ENCODE measurements at regions not wholly inside any gene's neighbourhood (a gene's known extent, or its start where the extent isn't known, plus 50 kb on each side); places are given as distances from the start of the nearest gene placed in this dataset.

DNA sequence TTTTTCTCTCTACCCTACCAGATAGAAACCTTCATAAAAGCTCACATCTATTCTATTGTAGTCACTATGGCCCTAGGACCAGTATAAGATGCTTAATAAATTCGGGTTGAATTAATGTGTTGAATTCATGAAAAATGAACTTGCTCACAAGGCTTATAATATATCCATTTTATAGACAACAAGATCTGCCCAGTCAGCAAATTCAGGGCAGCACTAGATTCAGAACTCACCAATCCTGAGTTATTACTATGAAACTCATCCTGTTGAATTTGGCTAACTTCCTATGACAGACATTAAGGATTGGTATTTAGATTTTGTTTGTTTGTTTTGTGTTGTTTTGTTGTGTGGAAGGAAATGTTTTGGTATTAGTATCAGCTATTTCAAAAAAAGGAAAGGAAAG is 143.6 kb upstream of the CCNG1 start:
- no peak overlapping the region for H3K4me3 ChIP-seq (ENCODE audit: low read depth, low read length)
- in situ Hi-C loops (cut with HindIII; ENCODE audit: low pct_ligation_motif_present, low sequenced_read_pairs), result no loop called here
- H3K27me3 ChIP-seq (replicated peaks), result no peaks in the 10 kb centered on the region
- TF ChIP-seq, protein P1, sequence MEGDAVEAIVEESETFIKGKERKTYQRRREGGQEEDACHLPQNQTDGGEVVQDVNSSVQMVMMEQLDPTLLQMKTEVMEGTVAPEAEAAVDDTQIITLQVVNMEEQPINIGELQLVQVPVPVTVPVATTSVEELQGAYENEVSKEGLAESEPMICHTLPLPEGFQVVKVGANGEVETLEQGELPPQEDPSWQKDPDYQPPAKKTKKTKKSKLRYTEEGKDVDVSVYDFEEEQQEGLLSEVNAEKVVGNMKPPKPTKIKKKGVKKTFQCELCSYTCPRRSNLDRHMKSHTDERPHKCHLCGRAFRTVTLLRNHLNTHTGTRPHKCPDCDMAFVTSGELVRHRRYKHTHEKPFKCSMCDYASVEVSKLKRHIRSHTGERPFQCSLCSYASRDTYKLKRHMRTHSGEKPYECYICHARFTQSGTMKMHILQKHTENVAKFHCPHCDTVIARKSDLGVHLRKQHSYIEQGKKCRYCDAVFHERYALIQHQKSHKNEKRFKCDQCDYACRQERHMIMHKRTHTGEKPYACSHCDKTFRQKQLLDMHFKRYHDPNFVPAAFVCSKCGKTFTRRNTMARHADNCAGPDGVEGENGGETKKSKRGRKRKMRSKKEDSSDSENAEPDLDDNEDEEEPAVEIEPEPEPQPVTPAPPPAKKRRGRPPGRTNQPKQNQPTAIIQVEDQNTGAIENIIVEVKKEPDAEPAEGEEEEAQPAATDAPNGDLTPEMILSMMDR (IDR thresholded peaks at IDR 0.05; ENCODE audit: low read depth, low read length, missing control alignments), result no peak
- no peaks in the 10 kb centered on the region for H3K36me3 ChIP-seq (replicated peaks)
- no peak for DNase-seq
- H3K27ac ChIP-seq, result no peak overlapping the region

DNA sequence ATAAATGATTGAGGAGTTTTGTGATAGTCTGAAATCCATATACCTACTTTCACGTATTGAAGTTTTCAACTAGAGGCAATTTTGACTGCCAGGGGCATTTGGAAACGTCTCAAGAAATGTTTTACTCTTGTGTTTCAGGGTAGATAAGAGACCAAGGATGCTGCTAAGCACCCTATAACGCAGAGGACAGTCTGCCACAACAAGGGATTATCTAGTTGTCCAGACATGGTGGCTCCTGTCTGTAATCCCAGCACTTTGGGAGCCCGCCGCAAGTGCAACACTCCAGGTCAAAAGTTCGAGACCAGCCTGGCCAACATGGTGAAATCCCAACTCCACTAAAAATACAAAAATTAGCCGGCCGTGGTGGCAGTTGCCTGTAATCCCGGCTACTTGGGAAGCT is 133.7 kb upstream of the CCNG1 start:
- in situ Hi-C loops (cut with HindIII; ENCODE audit: low pct_ligation_motif_present, low sequenced_read_pairs), result no loop called here
- no peak for DNase-seq
- H3K36me3 ChIP-seq (replicated peaks), result no peaks in the 10 kb centered on the region
- no peaks in the 10 kb centered on the region for H3K27me3 ChIP-seq (replicated peaks)
- no peak overlapping the region for H3K4me3 ChIP-seq (ENCODE audit: low read depth, low read length)
- no peak overlapping the region for H3K27ac ChIP-seq
- TF ChIP-seq, protein P1 (IDR thresholded peaks at IDR 0.05; ENCODE audit: low read depth, low read length, missing control alignments), result no peak

DNA sequence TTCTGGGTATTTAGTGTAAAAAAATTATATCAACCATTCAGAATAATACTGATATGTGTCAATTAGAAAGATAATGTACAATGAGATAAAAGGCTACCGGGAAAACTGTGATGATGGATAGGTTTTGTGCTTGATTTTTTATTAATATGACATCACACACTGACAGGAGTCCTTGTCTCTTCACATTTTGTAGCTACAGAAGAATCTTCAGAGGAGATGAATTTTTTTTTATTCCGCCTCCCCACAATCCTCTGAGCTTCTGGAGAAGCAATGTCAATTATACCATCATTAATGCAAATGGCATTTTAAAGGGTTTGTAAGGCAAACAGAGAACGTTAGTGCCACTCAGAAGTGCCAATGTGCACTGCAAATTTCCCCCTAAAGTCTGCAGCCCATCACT is 131.7 kb upstream of the CCNG1 start:
- Histone ChIP-seq H3K27me3 (replicated peaks) (no peaks in the 10 kb centered on the region), H3K27ac (no peak overlapping the region), H3K36me3 (replicated peaks) (no peaks in the 10 kb centered on the region), H3K4me3 (ENCODE audit: low read depth, low read length) (no peak overlapping the region)
- in situ Hi-C loops (cut with HindIII; ENCODE audit: low pct_ligation_motif_present, low sequenced_read_pairs), result no loop called here
- no peak for DNase-seq
- TF ChIP-seq, protein P1 (IDR thresholded peaks at IDR 0.05; ENCODE audit: low read depth, low read length, missing control alignments), result no peak

DNA sequence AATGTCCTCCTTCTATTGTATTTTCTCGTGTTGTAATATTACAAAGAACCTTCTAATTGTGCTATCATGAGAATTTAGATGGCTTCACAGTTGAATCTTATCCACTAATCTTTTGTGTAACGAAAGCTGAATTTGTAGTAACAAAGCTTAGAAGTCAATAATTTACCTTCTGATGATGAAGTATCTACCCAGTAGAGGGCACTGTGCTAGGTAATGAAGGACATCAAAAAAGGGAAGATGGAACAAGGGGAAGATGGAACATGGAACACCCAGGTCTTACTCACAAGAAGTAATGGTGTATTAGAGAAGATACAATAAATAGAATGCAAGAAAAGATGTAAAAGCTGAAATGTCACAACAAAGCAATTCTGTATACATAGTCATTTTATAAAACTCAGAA is 131.0 kb upstream of the CCNG1 start:
- DNase-seq, result no peak
- Histone ChIP-seq H3K27ac (no peak overlapping the region), H3K4me3 (ENCODE audit: low read depth, low read length) (no peak overlapping the region), H3K27me3 (replicated peaks) (no peaks in the 10 kb centered on the region), H3K36me3 (replicated peaks) (no peaks in the 10 kb centered on the region)
- TF ChIP-seq, protein P1 (IDR thresholded peaks at IDR 0.05; ENCODE audit: low read depth, low read length, missing control alignments), result no peak
- in situ Hi-C loops (cut with HindIII; ENCODE audit: low pct_ligation_motif_present, low sequenced_read_pairs), result no loop called here

DNA sequence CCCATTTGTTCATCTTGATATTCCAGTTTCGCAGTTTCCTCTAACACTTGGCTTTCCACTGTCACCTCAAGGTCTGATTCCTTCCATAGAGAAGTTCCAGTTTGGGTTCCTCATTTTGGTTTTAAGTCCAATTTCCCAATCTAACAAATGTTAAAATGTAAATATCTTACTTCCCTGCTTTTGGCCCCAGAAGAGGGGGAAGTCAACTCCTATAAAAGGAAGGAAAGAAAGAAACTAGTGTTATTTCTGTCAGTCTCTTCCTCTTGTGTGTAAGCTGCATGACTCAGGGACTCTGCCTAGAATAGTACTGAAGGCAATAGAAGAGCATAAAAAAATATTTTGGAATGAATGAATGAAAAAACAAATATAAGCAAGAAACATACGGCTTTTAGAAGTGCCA is 127.5 kb upstream of the CCNG1 start:
- H3K27ac ChIP-seq, result no peak overlapping the region
- DNase-seq, result no peak
- no peaks in the 10 kb centered on the region for H3K27me3 ChIP-seq (replicated peaks)
- H3K36me3 ChIP-seq (replicated peaks), result no peaks in the 10 kb centered on the region
- in situ Hi-C loops (cut with HindIII; ENCODE audit: low pct_ligation_motif_present, low sequenced_read_pairs), result no loop called here
- TF ChIP-seq, protein P1 (IDR thresholded peaks at IDR 0.05; ENCODE audit: low read depth, low read length, missing control alignments), result no peak
- H3K4me3 ChIP-seq (ENCODE audit: low read depth, low read length), result no peak overlapping the region

DNA sequence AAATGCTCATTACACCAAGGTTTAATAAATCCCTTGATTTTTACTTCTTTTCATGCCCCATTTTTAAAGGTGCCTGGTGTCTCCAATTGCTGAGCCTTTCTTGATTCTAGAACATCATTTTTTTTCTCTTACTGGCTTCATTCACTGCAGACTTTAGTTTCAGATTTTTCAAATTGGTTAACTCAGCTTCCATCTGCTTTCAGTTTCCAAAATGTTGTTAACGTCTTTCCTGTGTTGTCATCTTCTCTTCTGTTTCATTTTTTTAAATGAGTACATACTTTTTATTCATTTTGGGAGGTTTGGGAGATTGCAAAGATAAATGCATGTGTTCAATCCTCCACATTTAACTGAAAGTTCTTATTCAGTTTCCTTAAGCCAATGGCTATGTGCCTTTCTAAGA is 126.4 kb upstream of the CCNG1 start:
- H3K36me3 ChIP-seq (replicated peaks), result no peaks in the 10 kb centered on the region
- in situ Hi-C loops (cut with HindIII; ENCODE audit: low pct_ligation_motif_present, low sequenced_read_pairs), result no loop called here
- H3K4me3 ChIP-seq (ENCODE audit: low read depth, low read length), result no peak overlapping the region
- H3K27me3 ChIP-seq (replicated peaks), result no peaks in the 10 kb centered on the region
- no peak overlapping the region for H3K27ac ChIP-seq
- DNase-seq, result no peak
- TF ChIP-seq, protein P1 (IDR thresholded peaks at IDR 0.05; ENCODE audit: low read depth, low read length, missing control alignments), result no peak

Measured in brain microvascular endothelial cell (primary cell).